Stimulated activated CD4-positive, alpha-beta T cell treated with anti-CD3 and anti-CD28 coated beads, Interleukin-4, amount 100 ng/mL, for 4 hours (primary cell): ENCODE measurements at regions not wholly inside any gene's neighbourhood (a gene's known extent, or its start where the extent isn't known, plus 50 kb on each side); places are given as distances from the start of the nearest gene placed in this dataset.
"Not testable (repeated sequence)": the region's sequence is repeated elsewhere in the genome, so short reads cannot be mapped to it uniquely, and the experiment has no call there.

Source experiments
- DNase-seq, 2 experiments: peaks; one replicate each; pipeline ENCODE4 v3.0.0-alpha.2; 2020

- DNase-seq, result no peak
These were observed 165.2 kb downstream of the GNAT3 start for GRCh38 chr7:80346704-80347103.

- no peak for DNase-seq
These were observed 176.2 kb downstream of the GNAT3 start for GRCh38 chr7:80335511-80336231.

- no peak for DNase-seq
These were observed 177.0 kb downstream of the GNAT3 start for GRCh38 chr7:80334908-80335307.

GRCh38 chr7:80334196-80334595 is 177.7 kb downstream of the GNAT3 start:
- DNase-seq, result no peak

GRCh38 chr7:80333040-80333439 is 178.8 kb downstream of the GNAT3 start:
- DNase-seq, result no peak

GRCh38 chr7:80330434-80330833 is 181.4 kb downstream of the GNAT3 start:
- DNase-seq, result no peak

GRCh38 chr7:80324032-80324431 is 187.8 kb downstream of the GNAT3 start:
- no peak for DNase-seq

GRCh38 chr7:80319461-80319860 is 184.8 kb downstream of the GNAI1 start:
- no peak for DNase-seq

- no peak for DNase-seq
These were observed 183.4 kb downstream of the GNAI1 start for GRCh38 chr7:80318081-80318480.

GRCh38 chr7:80316811-80317210 is 182.2 kb downstream of the GNAI1 start:
- DNase-seq, result no peak

GRCh38 chr7:80313716-80314115 is 179.1 kb downstream of the GNAI1 start:
- no peak for DNase-seq

GRCh38 chr7:80313067-80313626 is 178.5 kb downstream of the GNAI1 start:
- DNase-seq, result no peak

- no peak for DNase-seq
These were observed 177.6 kb downstream of the GNAI1 start for GRCh38 chr7:80312139-80312661.

- no peak for DNase-seq
These were observed 176.7 kb downstream of the GNAI1 start for GRCh38 chr7:80311313-80311712.

GRCh38 chr7:80309971-80310549 is 175.4 kb downstream of the GNAI1 start:
- peak in 1 of 2 experiments; percentile 28 for DNase-seq

GRCh38 chr7:80309377-80309776 is 174.7 kb downstream of the GNAI1 start:
- no peak for DNase-seq

GRCh38 chr7:80307227-80307856 is 172.7 kb downstream of the GNAI1 start:
- no peak for DNase-seq

GRCh38 chr7:80303315-80303714 is 168.7 kb downstream of the GNAI1 start:
- DNase-seq, result no peak

GRCh38 chr7:80302636-80303035 is 168.0 kb downstream of the GNAI1 start:
- DNase-seq, result no peak

- no peak for DNase-seq
These were observed 167.4 kb downstream of the GNAI1 start for GRCh38 chr7:80302078-80302477.

GRCh38 chr7:80298201-80298600 is 163.6 kb downstream of the GNAI1 start:
- DNase-seq, result no peak

- DNase-seq, result no peak
These were observed 159.7 kb downstream of the GNAI1 start for GRCh38 chr7:80294346-80294745.

- not testable (repeated sequence) for DNase-seq
These were observed 158.0 kb downstream of the GNAI1 start for GRCh38 chr7:80292634-80293033.
